ENCODE measurements at regions not wholly inside any gene's neighbourhood (a gene's known extent, or its start where the extent isn't known, plus 50 kb on each side); places are given as distances from the start of the nearest gene placed in this dataset.

DNA sequence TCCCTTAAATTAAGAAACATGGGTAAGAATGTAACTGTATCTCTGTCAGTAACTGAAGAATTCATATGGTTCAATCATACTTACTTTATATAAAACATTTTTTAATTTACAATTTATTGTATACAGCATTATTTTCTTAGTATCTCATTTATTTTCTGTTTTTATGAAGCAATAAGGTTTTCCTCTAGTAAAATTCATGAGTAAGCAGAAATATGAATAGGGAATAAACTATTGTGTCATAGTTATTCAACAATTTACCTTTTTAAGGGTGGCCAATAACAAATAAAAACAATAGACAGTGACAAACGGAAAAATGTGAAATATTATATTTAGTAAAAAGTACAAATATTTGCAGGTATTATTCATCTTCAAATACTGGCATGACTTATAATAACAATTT is 624.4 kb downstream of the TECRL start:
- no peak for TF ChIP-seq EZH2 (IDR thresholded peaks at IDR 0.05; ENCODE audit: borderline replicate concordance, low read depth, low read length, poor library complexity, severe bottlenecking)
- TF ChIP-seq, protein P1, sequence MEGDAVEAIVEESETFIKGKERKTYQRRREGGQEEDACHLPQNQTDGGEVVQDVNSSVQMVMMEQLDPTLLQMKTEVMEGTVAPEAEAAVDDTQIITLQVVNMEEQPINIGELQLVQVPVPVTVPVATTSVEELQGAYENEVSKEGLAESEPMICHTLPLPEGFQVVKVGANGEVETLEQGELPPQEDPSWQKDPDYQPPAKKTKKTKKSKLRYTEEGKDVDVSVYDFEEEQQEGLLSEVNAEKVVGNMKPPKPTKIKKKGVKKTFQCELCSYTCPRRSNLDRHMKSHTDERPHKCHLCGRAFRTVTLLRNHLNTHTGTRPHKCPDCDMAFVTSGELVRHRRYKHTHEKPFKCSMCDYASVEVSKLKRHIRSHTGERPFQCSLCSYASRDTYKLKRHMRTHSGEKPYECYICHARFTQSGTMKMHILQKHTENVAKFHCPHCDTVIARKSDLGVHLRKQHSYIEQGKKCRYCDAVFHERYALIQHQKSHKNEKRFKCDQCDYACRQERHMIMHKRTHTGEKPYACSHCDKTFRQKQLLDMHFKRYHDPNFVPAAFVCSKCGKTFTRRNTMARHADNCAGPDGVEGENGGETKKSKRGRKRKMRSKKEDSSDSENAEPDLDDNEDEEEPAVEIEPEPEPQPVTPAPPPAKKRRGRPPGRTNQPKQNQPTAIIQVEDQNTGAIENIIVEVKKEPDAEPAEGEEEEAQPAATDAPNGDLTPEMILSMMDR (conservative IDR thresholded peaks at IDR 0.05; ENCODE audit: low read depth, low read length): no peak

All from A673 (cell line).